Suprapubic skin (tissue), 3 donors: ENCODE measurements at regions not wholly inside any gene's neighbourhood (a gene's known extent, or its start where the extent isn't known, plus 50 kb on each side); places are given as distances from the start of the nearest gene placed in this dataset.

Source experiments
- CTCF ChIP-seq, 2 donors: fragments of 200-600 bp in 1 of 2; fragments of 450-650 bp in 1 of 2; sonication (generic) in 1 of 2; IDR thresholded peaks; one replicate each; pipeline ENCODE4 v1.5.1; 2016 to 2019; ENCODE audit warnings: antibody characterized with exemption in 2 of 2, mild to moderate bottlenecking in 1 of 2, moderate library complexity in 1 of 2
- POLR2A ChIP-seq, 2 donors: fragments of 450-650 bp; IDR thresholded peaks; one replicate each; pipeline ENCODE4 v1.6.1; 2017; ENCODE audit warnings: antibody characterized with exemption in 2 of 2, mild to moderate bottlenecking in 2 of 2, moderate library complexity in 2 of 2

GRCh38 chr2:219704878-219705277, 77.4 kb downstream of the SLC4A3 start:
- TF ChIP-seq CTCF (IDR thresholded peaks at IDR 0.05) (no peak), POLR2A (IDR thresholded peaks at IDR 0.05) (no peak)
